ENCODE measurements at regions not wholly inside any gene's neighbourhood (a gene's known extent, or its start where the extent isn't known, plus 50 kb on each side); places are given as distances from the start of the nearest gene placed in this dataset.

- TF ChIP-seq GATA2 (IDR thresholded peaks at IDR 0.05; ENCODE audit: low read depth, low read length) (no peak), GATA3 (IDR thresholded peaks at IDR 0.05; ENCODE audit: low read depth, low read length) (no peak)
Measured at GRCh38 chr11:8763070-8763685, 80.6 kb downstream of the RPL27A start.

Measured in SH-SY5Y (cell line).